ENCODE measurements at regions not wholly inside any gene's neighbourhood (a gene's known extent, or its start where the extent isn't known, plus 50 kb on each side); places are given as distances from the start of the nearest gene placed in this dataset.

DNA sequence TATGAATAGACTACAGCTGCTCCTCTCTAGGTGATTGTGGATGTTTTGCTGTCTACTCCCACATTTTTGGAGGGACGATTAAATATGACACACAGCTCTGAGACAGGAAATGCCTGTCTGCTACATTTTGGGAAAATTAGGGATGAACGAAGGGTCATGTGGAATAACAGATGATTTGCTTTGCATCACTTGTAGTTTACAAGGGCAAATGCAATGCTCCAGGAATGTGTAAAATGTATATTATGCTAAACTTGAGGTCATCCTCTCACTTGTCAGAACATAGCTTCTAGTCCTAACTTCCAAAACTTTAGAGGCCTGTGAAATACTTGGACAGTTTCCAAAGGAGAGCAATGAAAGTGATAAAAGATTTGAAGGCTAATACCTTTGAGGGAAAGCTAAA, 284.2 kb upstream of the DACH1 start:
- H3K27ac Mint-ChIP-seq (ENCODE audit: unreplicated experiment) = peak overlapping the region; percentile 48
- H3K27me3 Mint-ChIP-seq (ENCODE audit: unreplicated experiment) = no peaks in the 10 kb centered on the region
- TF ChIP-seq, protein P1, sequence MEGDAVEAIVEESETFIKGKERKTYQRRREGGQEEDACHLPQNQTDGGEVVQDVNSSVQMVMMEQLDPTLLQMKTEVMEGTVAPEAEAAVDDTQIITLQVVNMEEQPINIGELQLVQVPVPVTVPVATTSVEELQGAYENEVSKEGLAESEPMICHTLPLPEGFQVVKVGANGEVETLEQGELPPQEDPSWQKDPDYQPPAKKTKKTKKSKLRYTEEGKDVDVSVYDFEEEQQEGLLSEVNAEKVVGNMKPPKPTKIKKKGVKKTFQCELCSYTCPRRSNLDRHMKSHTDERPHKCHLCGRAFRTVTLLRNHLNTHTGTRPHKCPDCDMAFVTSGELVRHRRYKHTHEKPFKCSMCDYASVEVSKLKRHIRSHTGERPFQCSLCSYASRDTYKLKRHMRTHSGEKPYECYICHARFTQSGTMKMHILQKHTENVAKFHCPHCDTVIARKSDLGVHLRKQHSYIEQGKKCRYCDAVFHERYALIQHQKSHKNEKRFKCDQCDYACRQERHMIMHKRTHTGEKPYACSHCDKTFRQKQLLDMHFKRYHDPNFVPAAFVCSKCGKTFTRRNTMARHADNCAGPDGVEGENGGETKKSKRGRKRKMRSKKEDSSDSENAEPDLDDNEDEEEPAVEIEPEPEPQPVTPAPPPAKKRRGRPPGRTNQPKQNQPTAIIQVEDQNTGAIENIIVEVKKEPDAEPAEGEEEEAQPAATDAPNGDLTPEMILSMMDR (IDR thresholded peaks at IDR 0.05) = no peak
- H3K4me1 Mint-ChIP-seq (ENCODE audit: unreplicated experiment) = peaks cover 40% of the 10 kb centered on the region
- peaks cover 3% of the 10 kb centered on the region for H3K9me3 Mint-ChIP-seq (ENCODE audit: unreplicated experiment)
- no peak overlapping the region for H3K4me3 Mint-ChIP-seq (ENCODE audit: unreplicated experiment)
- no peaks in the 10 kb centered on the region for H3K36me3 Mint-ChIP-seq (ENCODE audit: unreplicated experiment)
- DNase-seq (ENCODE audit: extremely low spot score, unreplicated experiment) = no peak

DNA sequence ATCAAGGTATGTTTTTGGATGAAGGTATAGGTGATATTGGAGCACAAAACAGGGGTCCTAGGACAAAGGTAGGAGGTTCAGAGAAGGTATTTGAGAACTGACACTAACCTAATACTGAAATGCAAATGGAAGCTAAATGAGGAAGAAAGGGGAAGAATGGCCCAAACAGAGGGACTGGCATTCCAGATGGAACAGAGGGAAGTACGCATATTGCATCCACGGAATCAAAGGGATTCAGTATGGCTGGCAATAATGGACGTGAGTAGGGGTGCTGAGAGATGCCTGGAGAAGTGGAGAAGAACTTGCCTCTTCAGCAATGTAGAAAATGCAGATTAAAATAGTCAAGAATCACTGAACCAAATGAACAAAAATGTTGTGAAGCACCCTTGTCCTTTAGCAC, 283.5 kb upstream of the DACH1 start:
- Mint-ChIP-seq H3K36me3 (ENCODE audit: unreplicated experiment) (no peaks in the 10 kb centered on the region), H3K27me3 (ENCODE audit: unreplicated experiment) (no peaks in the 10 kb centered on the region)
- TF ChIP-seq, protein P1 (IDR thresholded peaks at IDR 0.05) = no peak

DNA sequence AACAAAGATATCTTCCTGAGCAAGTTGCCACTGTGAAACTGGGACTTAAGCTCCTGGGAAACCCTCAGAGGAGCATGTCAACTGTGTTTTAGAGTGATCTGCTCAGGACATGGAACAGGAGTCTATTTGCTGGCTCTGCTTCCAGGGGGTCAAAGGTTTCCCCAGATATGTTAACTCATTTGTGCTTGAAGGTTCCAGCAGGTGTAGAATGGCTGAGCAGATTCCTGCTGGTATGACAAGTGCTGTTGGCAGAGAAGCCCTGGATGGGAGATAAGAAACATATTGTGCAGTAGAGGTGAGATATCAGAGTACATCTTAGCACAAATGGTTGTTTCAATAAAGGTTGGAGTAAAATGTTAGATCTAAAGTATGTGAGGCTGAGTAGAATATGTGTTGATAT, 282.7 kb upstream of the DACH1 start:
- H3K36me3 Mint-ChIP-seq (ENCODE audit: unreplicated experiment) = no peaks in the 10 kb centered on the region
- no peak for DNase-seq (ENCODE audit: extremely low spot score, unreplicated experiment)

More for the DNA sequence above, 283.5 kb upstream of the DACH1 start:
- Mint-ChIP-seq H3K4me1 (ENCODE audit: unreplicated experiment) (peaks cover 37% of the 10 kb centered on the region), H3K27ac (ENCODE audit: unreplicated experiment) (peak overlapping the region; percentile 48), H3K4me3 (ENCODE audit: unreplicated experiment) (no peak overlapping the region), H3K9me3 (ENCODE audit: unreplicated experiment) (peaks cover 3% of the 10 kb centered on the region)
- DNase-seq (ENCODE audit: extremely low spot score, unreplicated experiment) = no peak

DNA sequence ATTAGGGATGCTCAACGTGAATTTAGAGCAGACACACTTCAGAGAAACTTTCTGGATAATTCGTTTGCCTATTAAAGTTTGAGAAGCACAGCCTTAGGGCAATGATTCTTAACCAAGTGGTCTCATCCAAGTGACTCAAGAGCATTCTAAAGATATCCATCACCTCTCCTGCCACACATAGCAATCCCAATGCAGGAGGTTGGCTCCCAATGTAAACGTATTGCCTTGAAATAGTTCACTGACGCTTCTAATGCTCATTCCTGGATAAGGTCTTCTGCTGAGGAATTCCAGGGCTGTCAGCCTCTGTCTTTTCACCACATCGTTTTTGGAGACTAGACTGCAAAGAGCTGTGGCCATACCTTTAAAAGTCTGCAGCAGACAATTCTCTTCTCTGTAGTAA, 279.8 kb upstream of the DACH1 start:
- no peaks in the 10 kb centered on the region for H3K27me3 Mint-ChIP-seq (ENCODE audit: unreplicated experiment)
- H3K9me3 Mint-ChIP-seq (ENCODE audit: unreplicated experiment) = no peaks in the 10 kb centered on the region
- H3K27ac Mint-ChIP-seq (ENCODE audit: unreplicated experiment) = no peak overlapping the region
- DNase-seq (ENCODE audit: extremely low spot score, unreplicated experiment) = no peak
- TF ChIP-seq, protein P1 (IDR thresholded peaks at IDR 0.05) = no peak
- no peaks in the 10 kb centered on the region for H3K36me3 Mint-ChIP-seq (ENCODE audit: unreplicated experiment)
- H3K4me3 Mint-ChIP-seq (ENCODE audit: unreplicated experiment) = no peak overlapping the region
- H3K4me1 Mint-ChIP-seq (ENCODE audit: unreplicated experiment) = peaks cover 41% of the 10 kb centered on the region

More for the DNA sequence above, 282.7 kb upstream of the DACH1 start:
- no peak overlapping the region for H3K4me3 Mint-ChIP-seq (ENCODE audit: unreplicated experiment)
- TF ChIP-seq, protein P1 (IDR thresholded peaks at IDR 0.05) = no peak
- no peaks in the 10 kb centered on the region for H3K9me3 Mint-ChIP-seq (ENCODE audit: unreplicated experiment)
- no peak overlapping the region for H3K27ac Mint-ChIP-seq (ENCODE audit: unreplicated experiment)
- H3K27me3 Mint-ChIP-seq (ENCODE audit: unreplicated experiment) = no peaks in the 10 kb centered on the region
- H3K4me1 Mint-ChIP-seq (ENCODE audit: unreplicated experiment) = peaks cover 44% of the 10 kb centered on the region

DNA sequence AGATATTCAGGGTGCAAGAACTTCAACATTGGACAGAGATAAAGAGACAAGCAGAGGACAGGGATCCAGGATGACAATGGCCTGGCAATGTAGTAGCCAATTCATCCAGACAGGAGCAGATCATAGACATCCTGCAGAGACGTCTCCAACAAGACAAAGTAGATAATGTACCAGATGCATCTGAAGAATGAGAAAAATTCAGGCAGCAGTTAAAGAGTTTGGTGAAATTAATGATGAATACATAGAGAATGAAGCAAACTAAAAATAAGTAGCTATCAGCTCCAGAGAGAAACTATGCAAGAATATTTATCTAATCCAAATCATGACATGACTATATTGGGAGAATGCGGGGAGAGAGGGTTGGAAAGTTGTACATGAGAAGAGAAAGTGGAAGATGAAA, 278.4 kb upstream of the DACH1 start:
- Mint-ChIP-seq H3K27ac (ENCODE audit: unreplicated experiment) (peak overlapping the region; percentile 27), H3K36me3 (ENCODE audit: unreplicated experiment) (no peaks in the 10 kb centered on the region), H3K9me3 (ENCODE audit: unreplicated experiment) (no peaks in the 10 kb centered on the region), H3K4me3 (ENCODE audit: unreplicated experiment) (no peak overlapping the region), H3K4me1 (ENCODE audit: unreplicated experiment) (peaks cover 29% of the 10 kb centered on the region), H3K27me3 (ENCODE audit: unreplicated experiment) (no peaks in the 10 kb centered on the region)
- TF ChIP-seq, protein P1 (IDR thresholded peaks at IDR 0.05) = no peak
- DNase-seq (ENCODE audit: extremely low spot score, unreplicated experiment) = no peak

Measured in osteocyte (in vitro differentiated cells).